ENCODE measurements at regions not wholly inside any gene's neighbourhood (a gene's known extent, or its start where the extent isn't known, plus 50 kb on each side); places are given as distances from the start of the nearest gene placed in this dataset.

DNA sequence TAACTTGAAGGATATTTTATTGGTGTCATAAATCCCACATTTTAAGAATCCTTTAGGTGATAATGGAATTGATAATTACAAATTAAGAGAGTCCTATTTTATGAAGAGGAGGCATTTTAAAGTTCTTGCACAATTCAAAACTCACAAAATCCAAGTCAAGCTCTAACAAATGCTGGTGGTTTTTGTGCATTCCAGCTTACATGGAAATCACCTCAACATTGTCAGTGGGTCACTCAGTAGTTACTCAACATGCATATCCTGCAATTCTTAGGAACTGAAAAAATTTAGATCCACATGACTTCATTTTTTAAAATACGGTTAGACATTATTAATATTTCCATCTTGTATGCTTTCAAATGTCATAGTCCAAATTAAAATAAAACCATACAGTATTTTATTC, 487.2 kb downstream of the CNTN3 start:
- DNase-seq (ENCODE audit: extremely low read depth, low read depth), result no peak
- TF ChIP-seq CTCF (IDR thresholded peaks at IDR 0.05; ENCODE audit: low read depth, low read length), result no peak

DNA sequence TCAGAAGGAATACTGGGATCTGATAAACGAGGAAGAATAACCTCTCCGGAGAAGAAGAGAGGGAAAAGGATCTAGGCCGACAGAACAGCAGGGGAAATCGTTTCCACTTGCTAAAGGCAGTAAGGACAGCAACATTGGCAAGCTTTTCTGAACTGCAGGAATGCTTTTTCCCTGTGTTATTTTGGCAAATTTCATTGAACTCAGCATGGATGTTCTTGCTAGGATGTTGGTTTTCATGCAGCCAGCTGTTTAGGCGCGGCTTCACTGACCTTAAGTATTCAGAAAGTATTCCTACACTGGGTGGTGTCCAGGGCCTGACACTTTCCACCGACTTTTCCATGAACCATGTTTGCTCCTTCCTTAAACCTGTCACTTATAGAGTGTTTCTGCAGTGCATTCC, 489.7 kb downstream of the CNTN3 start:
- DNase-seq (ENCODE audit: extremely low read depth, low read depth), result no peak

GRCh38 chr3:74122281-74122680, 492.2 kb downstream of the CNTN3 start:
- no peak for TF ChIP-seq CTCF (IDR thresholded peaks at IDR 0.05; ENCODE audit: low read depth, low read length)
- no peak for DNase-seq (ENCODE audit: extremely low read depth, low read depth)

More for the DNA sequence above, 489.7 kb downstream of the CNTN3 start:
- TF ChIP-seq CTCF (IDR thresholded peaks at IDR 0.05; ENCODE audit: low read depth, low read length), result no peak

DNA sequence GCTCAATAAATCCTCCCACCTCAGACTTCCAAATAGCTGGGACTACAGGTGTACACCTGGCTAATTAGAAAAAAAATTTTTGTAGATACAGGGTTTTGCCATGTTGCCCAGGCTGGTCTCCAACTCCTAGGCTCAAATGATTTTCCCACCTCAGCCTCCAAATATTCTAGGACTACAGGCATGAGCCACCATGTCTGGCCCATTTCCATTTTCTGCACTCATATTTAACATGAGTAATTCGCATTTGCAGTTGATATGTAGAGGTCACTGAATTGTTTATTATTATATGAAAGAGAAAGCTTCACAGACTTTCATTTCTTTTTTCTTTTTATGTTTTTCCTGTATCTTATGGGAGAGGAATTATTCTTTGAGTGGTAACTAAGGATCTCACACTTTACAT, 492.7 kb downstream of the CNTN3 start:
- no peak for TF ChIP-seq CTCF (IDR thresholded peaks at IDR 0.05; ENCODE audit: low read depth, low read length)
- DNase-seq (ENCODE audit: extremely low read depth, low read depth), result no peak

DNA sequence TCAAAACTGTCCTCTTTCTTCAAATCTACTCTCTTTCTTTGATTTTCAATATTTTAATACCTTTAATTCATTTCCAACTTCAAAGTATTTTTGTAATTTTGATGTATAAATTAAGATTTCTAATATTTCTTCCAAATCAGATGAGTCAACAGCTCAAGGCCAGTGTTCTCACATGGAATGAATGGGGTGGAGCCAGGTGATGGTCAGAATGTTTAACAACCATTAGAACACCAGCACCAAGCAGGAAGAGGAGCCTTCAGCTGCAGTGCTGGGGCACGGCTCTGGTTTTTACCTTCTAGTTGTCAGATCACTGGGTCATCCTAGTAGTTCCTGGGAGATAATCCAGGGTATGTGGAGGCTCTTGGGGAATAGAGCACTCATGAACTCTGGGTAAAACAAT, 494.5 kb upstream of the PDZRN3 start:
- DNase-seq (ENCODE audit: extremely low read depth, low read depth), result no peak
- no peak for TF ChIP-seq CTCF (IDR thresholded peaks at IDR 0.05; ENCODE audit: low read depth, low read length)

GRCh38 chr3:74115906-74116305, 491.2 kb upstream of the PDZRN3 start:
- no peak for TF ChIP-seq CTCF (IDR thresholded peaks at IDR 0.05; ENCODE audit: low read depth, low read length)
- no peak for DNase-seq (ENCODE audit: extremely low read depth, low read depth)

- no peak for TF ChIP-seq CTCF (IDR thresholded peaks at IDR 0.05; ENCODE audit: low read depth, low read length)
- no peak for DNase-seq (ENCODE audit: extremely low read depth, low read depth)
Observed at GRCh38 chr3:74107451-74107850, 482.7 kb upstream of the PDZRN3 start.
